ENCODE measurements at regions not wholly inside any gene's neighbourhood (a gene's known extent, or its start where the extent isn't known, plus 50 kb on each side); places are given as distances from the start of the nearest gene placed in this dataset.

DNA sequence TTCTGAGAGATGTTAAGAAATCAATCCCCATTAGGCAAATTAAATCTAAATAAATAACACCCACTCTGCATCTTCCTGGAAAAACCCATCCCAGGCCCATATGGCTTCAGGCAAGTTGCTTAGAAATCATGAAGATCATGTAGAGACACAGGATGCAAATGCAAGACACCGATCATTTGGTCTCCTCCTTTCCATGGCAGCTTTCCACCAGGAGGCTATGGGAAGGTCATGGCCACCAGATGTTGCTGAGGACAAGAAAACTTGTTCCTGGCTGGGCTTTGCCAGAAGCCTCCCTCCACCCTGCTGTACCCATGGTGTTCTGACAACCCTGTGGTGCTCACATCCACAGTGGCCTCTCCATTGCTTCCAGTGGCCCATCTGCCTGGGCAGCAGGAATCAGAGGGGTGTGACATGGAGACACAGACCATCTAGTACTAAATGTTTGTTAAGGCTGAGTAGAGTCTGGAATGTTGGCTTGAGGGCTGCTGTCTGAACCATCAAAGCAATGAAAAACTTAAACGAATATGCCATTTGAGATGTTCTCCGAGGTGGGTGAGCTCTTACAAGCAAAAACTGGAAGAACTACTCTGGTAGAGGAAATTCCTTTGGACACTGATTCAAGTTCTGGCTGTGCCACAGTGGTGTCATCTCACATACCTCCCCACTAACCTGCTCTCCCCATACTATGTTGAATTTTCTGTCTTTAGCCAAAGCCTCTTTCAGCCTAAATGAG is 293.2 kb downstream of the TNS1 start:
- Histone ChIP-seq H3K27ac (ENCODE audit: low read depth, low read length) (no peak overlapping the region), H3K9me2 (replicated peaks; ENCODE audit: insufficient read depth, low read length) (no peaks in the 10 kb centered on the region), H3K79me2 (ENCODE audit: insufficient read depth, low read length) (no peaks in the 10 kb centered on the region), H3K4me3 (ENCODE audit: insufficient read depth, low read length, poor library complexity, severe bottlenecking) (no peak overlapping the region), H3F3A (ENCODE audit: insufficient read depth) (no peaks in the 10 kb centered on the region), H4K20me1 (ENCODE audit: low read depth, low read length) (no peaks in the 10 kb centered on the region), H3K9me3 (ENCODE audit: insufficient read depth, low read length) (no peaks in the 10 kb centered on the region), H3K4me2 (ENCODE audit: low read depth, low read length, poor library complexity, severe bottlenecking) (no peak overlapping the region), H3K36me3 (ENCODE audit: low read length) (no peaks in the 10 kb centered on the region), H3K27me3 (ENCODE audit: low read length) (no peaks in the 10 kb centered on the region), H3K9ac (ENCODE audit: low read length) (no peak overlapping the region), H2AFZ (ENCODE audit: low read depth, low read length, severe bottlenecking) (no peak overlapping the region)
- TF ChIP-seq, protein P1, sequence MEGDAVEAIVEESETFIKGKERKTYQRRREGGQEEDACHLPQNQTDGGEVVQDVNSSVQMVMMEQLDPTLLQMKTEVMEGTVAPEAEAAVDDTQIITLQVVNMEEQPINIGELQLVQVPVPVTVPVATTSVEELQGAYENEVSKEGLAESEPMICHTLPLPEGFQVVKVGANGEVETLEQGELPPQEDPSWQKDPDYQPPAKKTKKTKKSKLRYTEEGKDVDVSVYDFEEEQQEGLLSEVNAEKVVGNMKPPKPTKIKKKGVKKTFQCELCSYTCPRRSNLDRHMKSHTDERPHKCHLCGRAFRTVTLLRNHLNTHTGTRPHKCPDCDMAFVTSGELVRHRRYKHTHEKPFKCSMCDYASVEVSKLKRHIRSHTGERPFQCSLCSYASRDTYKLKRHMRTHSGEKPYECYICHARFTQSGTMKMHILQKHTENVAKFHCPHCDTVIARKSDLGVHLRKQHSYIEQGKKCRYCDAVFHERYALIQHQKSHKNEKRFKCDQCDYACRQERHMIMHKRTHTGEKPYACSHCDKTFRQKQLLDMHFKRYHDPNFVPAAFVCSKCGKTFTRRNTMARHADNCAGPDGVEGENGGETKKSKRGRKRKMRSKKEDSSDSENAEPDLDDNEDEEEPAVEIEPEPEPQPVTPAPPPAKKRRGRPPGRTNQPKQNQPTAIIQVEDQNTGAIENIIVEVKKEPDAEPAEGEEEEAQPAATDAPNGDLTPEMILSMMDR (IDR thresholded peaks at IDR 0.05; ENCODE audit: insufficient read depth, low read length, poor library complexity, severe bottlenecking), result no peak
- no peak for TF ChIP-seq EZH2phosphoT487 (conservative IDR thresholded peaks at IDR 0.05; ENCODE audit: low read length)

DNA sequence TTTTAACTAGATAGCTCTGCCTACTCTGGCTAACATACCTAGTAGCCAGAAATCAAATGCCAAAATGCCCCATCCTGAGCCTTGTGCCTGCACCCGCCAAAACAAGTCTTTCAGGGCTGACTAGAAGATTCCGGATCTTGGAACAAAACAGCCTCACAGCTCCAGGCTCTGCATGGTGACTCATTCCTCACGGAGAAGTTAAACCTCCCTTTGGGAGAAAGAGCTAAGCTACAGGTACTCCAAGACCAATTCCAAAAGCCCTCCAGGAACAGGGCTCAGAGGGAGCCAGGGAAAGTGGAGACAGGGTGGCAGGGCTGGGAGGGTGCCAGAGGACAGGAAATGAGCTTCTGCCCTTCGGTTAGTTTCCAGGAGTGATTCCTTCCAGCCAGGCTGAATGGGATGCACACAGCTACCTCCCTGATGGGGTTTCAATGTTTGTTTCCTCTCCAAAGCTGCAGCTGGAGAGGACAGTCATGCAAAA is 295.6 kb downstream of the TNS1 start:
- Histone ChIP-seq H3K36me3 (ENCODE audit: low read length) (no peaks in the 10 kb centered on the region), H3K9me2 (replicated peaks; ENCODE audit: insufficient read depth, low read length) (no peaks in the 10 kb centered on the region), H3K9ac (ENCODE audit: low read length) (no peak overlapping the region), H2AFZ (ENCODE audit: low read depth, low read length, severe bottlenecking) (no peak overlapping the region), H3K79me2 (ENCODE audit: insufficient read depth, low read length) (no peaks in the 10 kb centered on the region), H3K4me3 (ENCODE audit: insufficient read depth, low read length, poor library complexity, severe bottlenecking) (no peak overlapping the region), H4K20me1 (ENCODE audit: low read depth, low read length) (no peaks in the 10 kb centered on the region), H3F3A (ENCODE audit: insufficient read depth) (no peaks in the 10 kb centered on the region), H3K9me3 (ENCODE audit: insufficient read depth, low read length) (no peaks in the 10 kb centered on the region), H3K27me3 (ENCODE audit: low read length) (no peaks in the 10 kb centered on the region), H3K27ac (ENCODE audit: low read depth, low read length) (no peak overlapping the region), H3K4me2 (ENCODE audit: low read depth, low read length, poor library complexity, severe bottlenecking) (no peak overlapping the region)
- TF ChIP-seq EZH2phosphoT487 (conservative IDR thresholded peaks at IDR 0.05; ENCODE audit: low read length), result no peak
- TF ChIP-seq, protein P1 (IDR thresholded peaks at IDR 0.05; ENCODE audit: insufficient read depth, low read length, poor library complexity, severe bottlenecking), result no peak

DNA sequence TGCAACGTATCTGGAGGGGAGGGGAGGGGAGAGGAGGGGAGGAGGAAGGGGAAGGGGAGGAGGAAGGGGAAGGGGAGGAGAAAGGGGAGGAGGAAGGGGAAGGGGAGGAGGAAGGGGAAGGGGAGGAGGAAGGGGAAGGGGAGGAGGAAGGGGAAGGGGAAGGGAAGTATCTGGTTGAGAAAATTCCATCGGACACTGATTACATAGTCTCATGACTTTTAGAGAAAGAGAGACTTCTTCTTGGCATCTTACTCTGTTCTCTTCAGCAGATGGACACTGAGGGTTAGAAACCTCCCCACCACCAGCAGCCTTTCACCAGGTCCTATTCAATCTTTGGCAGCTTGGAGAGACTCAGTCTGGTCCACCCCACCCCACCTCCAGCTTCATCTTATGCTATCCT is 296.3 kb downstream of the TNS1 start:
- Histone ChIP-seq H3K4me2 (ENCODE audit: low read depth, low read length, poor library complexity, severe bottlenecking) (no peak overlapping the region), H3K9ac (ENCODE audit: low read length) (no peak overlapping the region), H3K9me3 (ENCODE audit: insufficient read depth, low read length) (no peaks in the 10 kb centered on the region), H3K36me3 (ENCODE audit: low read length) (no peaks in the 10 kb centered on the region), H3K27me3 (ENCODE audit: low read length) (no peaks in the 10 kb centered on the region), H3K27ac (ENCODE audit: low read depth, low read length) (no peak overlapping the region), H2AFZ (ENCODE audit: low read depth, low read length, severe bottlenecking) (no peak overlapping the region), H3K4me3 (ENCODE audit: insufficient read depth, low read length, poor library complexity, severe bottlenecking) (no peak overlapping the region), H4K20me1 (ENCODE audit: low read depth, low read length) (no peaks in the 10 kb centered on the region), H3K79me2 (ENCODE audit: insufficient read depth, low read length) (no peaks in the 10 kb centered on the region), H3K9me2 (replicated peaks; ENCODE audit: insufficient read depth, low read length) (no peaks in the 10 kb centered on the region), H3F3A (ENCODE audit: insufficient read depth) (no peaks in the 10 kb centered on the region)
- TF ChIP-seq EZH2phosphoT487 (conservative IDR thresholded peaks at IDR 0.05; ENCODE audit: low read length), result no peak
- TF ChIP-seq, protein P1 (IDR thresholded peaks at IDR 0.05; ENCODE audit: insufficient read depth, low read length, poor library complexity, severe bottlenecking), result no peak

Measured in SU-DHL-6 (cell line).